ENCODE measurements at regions not wholly inside any gene's neighbourhood (a gene's known extent, or its start where the extent isn't known, plus 50 kb on each side); places are given as distances from the start of the nearest gene placed in this dataset.
A peak's percentile ranks its signal among the peaks of the same experiment; 100 is the strongest.

- no peak for DNase-seq (ENCODE audit: low read depth)
Observed at GRCh38 chr15:99440551-99441443, 125.0 kb upstream of the MEF2A start.

GRCh38 chr15:99441444-99441800, 124.4 kb upstream of the MEF2A start:
- DNase-seq (ENCODE audit: low read depth), result no peak

DNA sequence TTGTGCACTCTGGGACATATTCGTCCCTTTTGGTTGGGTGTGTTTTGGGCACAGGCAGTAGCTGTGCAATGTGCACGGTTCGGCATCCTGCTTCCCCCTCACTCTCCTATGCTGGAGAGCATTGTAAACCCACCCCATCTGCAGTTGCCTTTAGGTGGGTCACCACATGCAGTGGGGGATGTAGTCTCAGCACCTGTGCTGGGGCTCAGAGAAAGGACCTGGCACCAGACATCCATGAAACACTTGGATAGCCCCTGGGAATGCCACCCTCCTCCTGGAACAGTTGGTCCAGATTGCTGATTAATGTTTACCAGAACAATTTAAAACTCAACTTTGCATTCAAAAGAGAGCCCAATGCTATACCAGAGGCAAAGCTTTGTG, 123.9 kb upstream of the MEF2A start:
- DNase-seq (ENCODE audit: low read depth), result no peak

- DNase-seq (ENCODE audit: low read depth), result peak; percentile 81
Observed at GRCh38 chr15:99442252-99442897, 123.4 kb upstream of the MEF2A start.

DNA sequence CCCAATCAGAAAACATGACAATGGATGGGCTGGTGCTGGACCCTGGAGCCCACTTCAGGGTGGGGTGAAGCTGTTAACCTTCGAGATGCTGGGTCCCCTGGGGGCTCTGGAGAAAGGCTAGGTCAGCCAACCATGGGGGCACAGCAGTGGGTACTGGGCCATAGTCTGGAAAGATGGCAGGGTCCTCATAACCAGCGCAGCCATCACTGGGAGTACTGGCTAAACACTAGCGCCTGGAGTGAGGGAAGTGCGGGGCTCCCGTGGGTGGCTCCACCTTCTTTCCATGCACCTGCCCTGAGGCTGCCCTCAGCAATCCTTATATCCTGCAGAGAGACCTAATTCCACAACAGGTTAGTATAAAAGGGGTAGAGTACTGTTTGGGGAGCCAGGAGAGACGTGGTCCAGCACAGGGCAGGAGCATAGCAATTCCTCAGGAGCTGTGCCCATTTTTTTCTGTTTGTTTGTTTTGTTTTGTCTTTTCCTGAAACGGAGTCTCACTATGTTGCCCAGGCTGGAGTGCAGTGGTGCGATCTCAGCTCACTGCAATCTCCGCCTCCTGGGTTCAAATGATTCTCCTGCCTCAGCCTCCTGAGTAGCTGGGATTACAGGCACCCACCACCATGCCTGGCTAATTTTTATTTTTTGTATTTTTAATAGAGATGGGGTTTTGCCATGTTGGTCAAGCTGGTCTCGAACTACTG, 122.6 kb upstream of the MEF2A start:
- DNase-seq (ENCODE audit: low read depth), result no peak

GRCh38 chr15:99443768-99444446, 121.9 kb upstream of the MEF2A start:
- peak; percentile 80 for DNase-seq (ENCODE audit: low read depth)

GRCh38 chr15:99445272-99445850, 120.4 kb upstream of the MEF2A start:
- DNase-seq (ENCODE audit: low read depth), result no peak

GRCh38 chr15:99446565-99447496, 119.0 kb upstream of the MEF2A start:
- no peak for DNase-seq (ENCODE audit: low read depth)

DNA sequence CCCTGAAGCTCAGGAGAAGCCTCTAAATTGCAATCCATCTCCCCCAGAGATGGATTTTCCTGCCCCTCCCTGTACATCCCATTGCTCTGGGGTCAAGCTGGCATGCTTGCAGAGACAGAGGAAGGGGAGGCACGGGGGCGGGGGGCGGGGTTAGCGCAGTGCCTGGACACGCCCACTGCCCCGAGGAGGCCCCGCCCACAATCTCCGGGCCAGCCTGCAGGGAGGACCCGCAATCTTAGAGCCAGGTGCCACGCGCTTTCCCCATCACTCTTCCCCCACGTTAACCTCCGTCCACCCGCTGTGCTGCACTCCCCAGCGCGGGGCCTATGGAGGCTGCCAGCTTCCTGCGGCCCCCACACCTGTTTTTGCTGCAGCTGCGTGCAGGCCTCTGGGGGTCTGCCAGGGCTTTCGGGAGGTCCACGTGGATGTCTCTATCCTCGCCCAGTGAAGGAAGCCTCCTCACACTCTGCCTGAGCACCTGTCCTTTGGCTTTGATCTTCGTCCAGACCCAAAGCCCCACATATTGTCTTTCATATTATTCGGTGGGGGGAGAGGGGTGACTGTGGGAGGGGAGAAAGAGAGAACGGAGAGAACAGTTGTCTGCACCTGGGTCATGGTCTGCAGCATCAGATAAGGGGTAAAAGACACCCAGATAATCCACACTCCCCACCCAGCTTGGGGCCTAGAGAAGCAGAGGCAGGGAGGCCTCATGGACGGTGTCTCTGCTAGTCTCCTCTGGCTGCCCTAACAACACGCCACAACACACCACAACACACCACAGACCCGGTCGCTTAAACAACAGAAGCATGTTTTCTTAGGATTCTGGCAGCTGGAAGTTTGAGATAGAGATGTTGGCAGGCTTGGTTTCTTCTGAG, 118.0 kb upstream of the MEF2A start:
- DNase-seq (ENCODE audit: low read depth), result no peak

DNA sequence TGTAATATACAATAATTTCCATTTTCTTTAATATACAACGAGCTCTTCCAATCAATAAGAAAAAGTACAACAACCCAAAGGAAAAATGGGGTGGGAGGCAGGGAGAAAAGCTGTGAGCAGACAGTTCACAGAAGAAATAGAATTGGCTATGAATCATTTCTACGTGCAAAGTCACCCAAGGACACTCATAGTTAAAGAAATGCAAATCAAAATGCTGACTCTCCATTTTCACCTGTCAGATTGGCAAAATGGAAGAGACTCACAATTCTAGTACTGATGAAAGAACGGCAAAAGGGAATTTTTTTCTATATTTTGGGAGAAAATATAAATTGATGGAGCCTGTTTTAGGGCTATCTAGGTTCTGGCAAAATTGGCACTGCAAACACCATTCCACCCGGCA, 116.3 kb upstream of the MEF2A start:
- no peak for DNase-seq (ENCODE audit: low read depth)

DNA sequence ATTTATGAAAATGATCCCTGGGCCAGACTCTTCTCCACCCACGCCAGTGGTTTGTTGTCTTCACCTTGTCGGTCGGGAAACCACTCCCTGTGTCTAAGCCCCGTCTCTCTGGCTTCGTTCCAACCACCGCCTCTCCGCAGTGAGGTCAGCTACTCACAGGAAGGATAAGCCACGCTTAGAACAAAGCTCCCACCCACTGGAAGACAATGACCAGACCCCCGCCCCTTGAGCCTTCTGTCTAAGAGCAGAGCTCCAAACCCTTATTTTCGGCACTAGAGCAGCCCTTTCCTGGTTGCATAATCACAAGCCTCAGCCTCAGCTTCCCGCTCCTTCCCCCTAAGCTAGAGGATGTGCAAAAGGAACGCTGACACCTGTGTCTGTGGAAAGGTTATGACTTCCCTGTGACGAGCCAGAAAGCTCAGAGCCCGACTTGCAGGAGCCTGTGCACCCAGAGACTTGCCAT, 114.9 kb upstream of the MEF2A start:
- no peak for DNase-seq (ENCODE audit: low read depth)

DNA sequence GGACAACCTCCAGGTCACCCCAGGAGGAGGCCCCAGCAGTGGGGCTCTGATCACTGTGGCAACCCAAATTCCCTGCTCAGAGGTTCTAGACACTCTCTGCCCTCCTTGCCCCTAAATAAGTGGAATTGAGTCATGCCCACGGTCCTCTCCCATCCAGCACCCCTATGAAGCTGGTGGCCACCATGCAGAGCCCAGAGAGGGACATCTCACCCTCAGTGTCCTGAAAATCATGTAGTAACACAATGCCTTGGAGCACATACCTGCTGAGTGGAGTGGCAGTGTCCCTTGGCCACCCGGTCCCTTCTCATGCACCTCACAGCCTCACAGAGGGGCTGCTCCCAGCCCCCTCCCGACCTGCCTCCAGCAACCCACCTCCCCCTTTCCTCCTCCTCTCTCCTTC, 114.3 kb upstream of the MEF2A start:
- no peak for DNase-seq (ENCODE audit: low read depth)

DNA sequence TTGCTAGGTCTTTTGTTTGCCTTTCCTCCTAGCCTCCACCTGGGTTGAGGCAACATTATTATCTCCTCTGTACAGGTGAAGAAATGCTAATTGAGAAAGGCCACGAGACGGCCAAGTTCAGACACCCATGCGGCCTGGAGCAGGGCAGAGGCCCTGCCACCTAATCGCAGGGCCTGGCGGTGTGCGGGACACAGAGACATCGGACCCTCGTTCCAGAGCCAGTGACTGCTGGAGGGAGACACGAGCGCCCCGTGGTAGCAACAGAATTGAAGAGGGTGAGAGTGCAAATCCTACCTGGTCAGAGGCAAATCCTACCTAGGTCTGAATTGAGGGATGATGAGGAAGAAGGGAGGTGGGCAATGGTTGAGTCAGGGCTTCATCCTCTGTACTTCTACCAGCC, 113.8 kb upstream of the MEF2A start:
- DNase-seq (ENCODE audit: low read depth), result no peak

GRCh38 chr15:99452728-99453636, 112.8 kb upstream of the MEF2A start:
- DNase-seq (ENCODE audit: low read depth), result peak; percentile 49

DNA sequence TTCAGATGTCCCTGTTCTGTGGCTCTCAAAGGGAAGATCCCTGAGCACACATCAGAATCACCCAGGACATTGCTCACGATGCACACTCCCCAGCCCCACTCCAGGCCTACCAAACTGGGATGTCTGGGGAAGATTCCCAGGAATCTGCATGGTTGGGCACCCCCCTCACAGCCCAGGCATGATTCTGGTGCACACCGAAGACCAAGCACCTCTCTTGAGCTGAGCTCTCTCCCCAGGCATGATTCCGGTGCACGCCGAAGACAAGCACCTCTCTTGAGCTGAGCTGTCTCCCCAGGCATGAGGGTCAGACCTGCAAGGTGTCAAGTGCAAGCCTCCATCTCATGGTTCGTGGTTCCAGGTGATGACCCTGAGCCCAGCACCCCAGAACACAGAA, 112.2 kb upstream of the MEF2A start:
- DNase-seq (ENCODE audit: low read depth), result no peak

DNA sequence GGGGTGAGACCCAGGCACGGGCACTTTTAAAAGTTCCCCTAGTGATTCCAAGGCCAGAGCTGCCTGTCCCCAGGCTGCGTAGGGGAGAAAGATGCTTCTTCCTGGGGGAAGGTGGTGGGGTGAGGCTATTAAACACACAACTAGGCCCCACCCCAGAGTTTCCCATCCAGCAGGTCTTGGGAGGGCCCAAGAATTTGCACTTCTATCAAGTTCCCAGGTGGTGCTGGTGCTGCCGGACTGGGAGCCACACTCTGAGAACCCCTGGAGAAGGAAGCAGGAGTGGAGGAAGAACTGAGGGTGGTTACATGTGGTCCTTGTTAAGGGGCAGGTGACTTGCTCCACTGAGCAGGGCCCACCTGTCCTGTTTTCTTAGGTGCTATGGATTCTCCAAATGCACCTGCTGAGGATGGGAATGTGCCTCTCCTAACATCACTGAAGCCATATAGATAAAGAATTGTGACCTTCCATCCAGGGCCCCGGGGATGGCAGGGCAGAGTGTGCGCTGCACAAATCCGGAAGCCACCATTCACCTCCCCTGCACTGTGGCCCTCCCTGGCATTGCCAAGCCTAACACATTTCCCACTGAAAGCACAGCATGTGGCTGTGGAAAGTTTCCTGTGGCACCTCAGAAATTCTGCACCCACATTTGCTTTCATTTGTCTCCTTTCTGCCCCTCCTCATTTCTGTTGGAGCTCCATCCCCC, 111.5 kb upstream of the MEF2A start:
- DNase-seq (ENCODE audit: low read depth), result no peak

GRCh38 chr15:99454941-99455788, 110.6 kb upstream of the MEF2A start:
- peak; percentile 97 for DNase-seq (ENCODE audit: low read depth)

All from LHCN-M2 (cell line).